Panc1 (cell line): ENCODE measurements at regions not wholly inside any gene's neighbourhood (a gene's known extent, or its start where the extent isn't known, plus 50 kb on each side); places are given as distances from the start of the nearest gene placed in this dataset.

Source experiments
- CTCF ChIP-seq: fragments of 450-650 bp; IDR thresholded peaks from 2 replicates; pipeline ENCODE4 v1.5.1; 2017; ENCODE audit warnings: mild to moderate bottlenecking
- REST ChIP-seq, 2 experiments: IDR thresholded peaks; 2 replicates each; pipeline ENCODE4 v1.6.1; 2011 to 2012; ENCODE audit warnings: low read depth in 2 of 2, control low read depth in 1 of 2, low read length in 1 of 2, mild to moderate bottlenecking in 1 of 2, moderate library complexity in 1 of 2; ENCODE audit not compliant: insufficient read depth in 1 of 2
- TCF7L2 ChIP-seq: IDR thresholded peaks from 2 replicates; pipeline ENCODE4 v1.6.1; 2011; ENCODE audit warnings: mild to moderate bottlenecking, low read depth, low read length, inconsistent platforms

GRCh38 chr16:6571044-6571443 lies 761.6 kb upstream of the RBFOX1 start:
- no peak for TF ChIP-seq TCF7L2
- TF ChIP-seq CTCF: no peak
- no peak for TF ChIP-seq REST (IDR thresholded peaks at IDR 0.05; ENCODE audit: insufficient read depth in 1 of 2, low read depth in 2 of 2, low read length in 1 of 2)
